RCC 7860 (cell line): ENCODE measurements at regions not wholly inside any gene's neighbourhood (a gene's known extent, or its start where the extent isn't known, plus 50 kb on each side); places are given as distances from the start of the nearest gene placed in this dataset.

Experiments used
- DNase-seq: peaks from one replicate; pipeline ENCODE4 v3.0.0-alpha.2; 2015; ENCODE audit warnings: low spot score
- FAIRE-seq: peaks from 2 replicates; lab custom pipeline; 2012; peaks lifted over from hg19 to GRCh38; lab: Jason Lieb, UNC

GRCh38 chr10:105950410-105950809 is 1214.1 kb downstream of the SORCS1 start:
- DNase-seq (peak; percentile 16), FAIRE-seq (no peak)

GRCh38 chr10:105949721-105950120 is 1214.8 kb downstream of the SORCS1 start:
- DNase-seq (no peak), FAIRE-seq (no peak)

- FAIRE-seq (no peak), DNase-seq (no peak)
These were observed 1239.3 kb downstream of the SORCS1 start for GRCh38 chr10:105925045-105925785.

GRCh38 chr10:105921348-105921747 is 1243.2 kb downstream of the SORCS1 start:
- FAIRE-seq = no peak
- DNase-seq = no peak

DNA sequence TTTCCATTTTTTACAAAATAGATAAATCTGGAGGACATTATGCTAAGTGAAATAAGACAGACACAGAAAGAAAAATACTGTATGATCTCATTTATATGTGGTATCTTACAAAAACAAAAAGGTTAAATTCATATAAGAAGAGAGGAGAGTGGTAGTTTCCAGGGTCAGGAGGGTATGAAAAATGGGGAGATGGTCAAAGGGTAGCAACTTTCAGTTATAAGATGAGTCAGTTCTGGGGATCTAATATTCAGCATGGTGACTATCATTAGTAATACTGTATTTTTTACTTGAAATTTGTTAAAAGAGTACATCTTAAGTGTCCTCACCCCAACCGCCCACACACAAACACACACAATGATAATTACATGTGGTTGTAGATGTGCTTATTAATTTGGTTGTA is 1250.1 kb downstream of the SORCS1 start:
- DNase-seq (no peak), FAIRE-seq (no peak)

GRCh38 chr10:105908701-105909100 is 1255.8 kb downstream of the SORCS1 start:
- DNase-seq (no peak), FAIRE-seq (no peak)

- FAIRE-seq = no peak
- no peak for DNase-seq
These were observed 1244.4 kb downstream of the SORCS3 start for GRCh38 chr10:105885495-105885894.

GRCh38 chr10:105879401-105879800 is 1238.3 kb downstream of the SORCS3 start:
- DNase-seq (no peak), FAIRE-seq (no peak)

GRCh38 chr10:105875050-105875449 is 1234.0 kb downstream of the SORCS3 start:
- DNase-seq (no peak), FAIRE-seq (no peak)

DNA sequence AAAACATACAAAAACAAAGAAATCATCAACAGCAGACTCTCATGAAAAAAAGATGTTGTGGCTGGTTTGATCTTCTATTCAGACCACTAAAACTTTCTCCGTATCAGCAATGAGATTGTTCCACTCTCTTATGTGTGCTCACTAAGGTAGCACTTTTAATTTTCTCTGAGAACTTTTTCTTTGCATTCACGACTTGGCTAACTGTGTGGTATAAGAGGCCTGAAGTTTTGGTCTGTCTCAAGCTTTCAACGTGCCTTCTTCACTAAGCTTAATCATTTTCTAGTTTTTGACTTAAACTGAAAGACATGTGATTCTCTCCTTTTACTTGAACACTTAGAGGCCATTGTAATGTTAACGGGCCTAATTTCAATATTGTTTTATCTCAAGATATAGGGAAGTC is 1231.6 kb downstream of the SORCS3 start:
- no peak for FAIRE-seq
- no peak for DNase-seq

DNA sequence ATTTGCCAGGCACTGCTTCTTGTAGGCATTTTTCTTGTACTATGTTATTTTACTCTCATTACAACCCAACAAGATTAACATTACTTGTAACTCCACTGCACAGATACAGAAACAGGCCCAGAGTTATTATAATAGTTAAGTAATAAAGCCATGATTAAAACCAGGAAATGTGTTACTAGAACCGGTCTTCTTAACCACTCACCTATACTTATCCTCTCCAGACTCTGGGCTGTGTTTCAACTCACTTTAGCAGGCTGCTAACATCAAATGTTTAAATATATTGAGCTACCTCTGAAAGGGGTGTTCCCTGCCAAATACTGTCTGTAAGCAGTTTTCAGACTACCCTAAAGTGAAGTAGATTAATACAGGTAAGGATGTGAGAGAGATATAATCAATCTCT is 1227.8 kb downstream of the SORCS3 start:
- FAIRE-seq (no peak), DNase-seq (no peak)

DNA sequence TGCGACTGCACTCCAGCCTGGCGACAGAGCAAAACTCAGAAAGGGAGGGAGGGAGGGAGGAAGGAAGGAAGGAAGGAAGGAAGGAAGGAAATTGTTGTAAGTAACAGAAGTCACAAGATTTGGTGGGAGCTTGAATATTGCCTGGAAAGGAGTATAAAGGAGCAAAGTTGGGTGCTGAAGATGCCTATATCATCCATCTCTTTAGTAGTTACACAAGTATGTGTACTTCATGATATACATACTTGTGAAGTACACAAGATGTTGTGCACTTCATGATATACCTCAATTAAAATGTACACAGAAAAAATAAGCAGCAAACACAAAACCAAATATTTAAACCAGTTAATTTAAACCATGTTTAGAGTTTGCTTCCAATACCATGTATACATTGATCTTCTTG is 1223.8 kb downstream of the SORCS3 start:
- no peak for DNase-seq
- no peak for FAIRE-seq

DNA sequence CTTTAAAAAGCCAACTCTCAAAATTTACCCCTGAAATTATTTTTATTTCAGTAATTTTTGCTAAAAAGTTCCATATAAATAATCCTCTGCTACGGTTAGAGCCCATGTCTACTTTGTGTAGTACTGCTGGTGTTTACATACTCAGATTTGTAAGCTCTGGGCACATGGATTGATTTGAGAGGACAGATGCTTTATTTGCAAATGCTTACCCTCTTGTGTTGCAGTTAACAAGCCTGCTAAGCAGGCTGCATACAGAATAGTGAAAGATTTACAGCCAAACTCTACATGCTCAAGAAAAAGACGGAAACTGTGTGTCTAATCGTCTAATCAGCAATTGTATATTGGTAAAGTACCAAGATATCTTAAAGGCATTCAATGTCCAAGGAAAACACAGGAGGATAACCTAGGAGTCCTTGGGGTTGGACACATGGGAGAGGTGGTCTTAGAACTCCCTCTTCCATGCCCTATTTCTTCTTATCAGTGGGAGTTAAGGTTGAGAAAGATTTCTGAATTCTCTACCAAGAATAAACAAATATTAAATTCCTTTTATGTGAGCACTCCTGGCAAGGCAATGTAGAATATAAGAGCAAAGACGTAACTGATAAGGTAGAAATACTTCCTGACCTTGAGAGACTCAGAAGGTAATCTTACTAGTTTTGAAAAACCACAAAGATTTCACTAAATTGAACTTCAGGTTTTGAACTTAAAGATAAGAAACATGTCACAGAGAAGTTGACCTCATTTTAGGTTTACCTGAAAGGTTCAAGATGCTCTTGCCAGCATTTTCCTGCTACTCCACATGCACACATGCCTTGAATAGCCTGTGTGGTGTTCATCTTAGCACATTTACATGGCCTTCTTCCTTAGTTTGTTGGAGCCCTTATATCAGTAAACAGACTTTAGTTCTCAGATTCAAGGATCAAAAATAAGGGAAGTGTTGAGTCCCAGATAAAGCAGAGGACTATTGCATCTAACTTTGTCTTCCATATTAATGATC is 1216.5 kb downstream of the SORCS3 start:
- FAIRE-seq = no peak

GRCh38 chr10:105855791-105856190 is 1214.7 kb downstream of the SORCS3 start:
- FAIRE-seq = no peak
- DNase-seq = no peak

More for the DNA sequence above, 1216.5 kb downstream of the SORCS3 start:
- DNase-seq = no peak

- no peak for DNase-seq
- no peak for FAIRE-seq
These were observed 1203.8 kb downstream of the SORCS3 start for GRCh38 chr10:105844676-105845570.

GRCh38 chr10:105844241-105844640 is 1203.2 kb downstream of the SORCS3 start:
- FAIRE-seq (no peak), DNase-seq (no peak)

DNA sequence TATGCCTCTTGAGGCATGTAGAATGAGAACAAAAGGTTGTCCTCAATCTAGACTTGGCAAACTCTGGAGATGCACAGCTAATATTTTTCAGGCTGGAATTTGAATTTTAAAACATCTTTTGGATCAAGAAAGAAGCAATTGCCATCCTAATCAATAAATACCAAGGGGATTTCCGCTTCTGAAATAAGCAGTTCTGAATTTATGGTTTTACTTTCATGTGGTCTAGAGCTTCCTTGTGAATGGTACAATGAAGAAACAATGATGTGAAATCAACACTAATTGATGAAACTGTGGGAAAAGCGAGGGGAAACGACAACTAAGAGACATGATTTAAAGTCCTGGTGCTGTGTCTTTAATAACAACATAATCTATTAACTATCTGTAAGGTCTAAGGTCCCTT is 1202.7 kb downstream of the SORCS3 start:
- FAIRE-seq (no peak), DNase-seq (no peak)

- FAIRE-seq = no peak
- DNase-seq = no peak
These were observed 1199.2 kb downstream of the SORCS3 start for GRCh38 chr10:105840288-105840770.

DNA sequence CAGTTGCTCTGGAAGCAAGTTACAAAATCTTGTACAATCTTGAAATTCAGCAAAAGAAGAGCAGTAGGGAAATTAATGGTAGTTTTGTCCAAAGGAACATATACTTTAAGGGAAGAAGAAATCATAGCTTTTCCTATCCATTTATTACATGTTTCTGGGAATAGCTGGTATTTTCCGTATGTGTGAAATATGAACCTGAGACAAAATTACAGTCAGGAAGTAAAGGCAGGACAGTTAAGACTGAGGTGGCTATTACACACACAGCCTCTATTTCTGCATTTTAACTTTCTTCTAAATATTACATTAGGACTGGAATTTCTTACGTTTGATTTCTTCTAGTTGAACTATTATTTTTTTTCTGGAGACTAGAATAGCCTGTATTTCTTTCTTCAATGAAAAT is 1197.3 kb downstream of the SORCS3 start:
- DNase-seq (no peak), FAIRE-seq (no peak)

- peak; percentile 13 for DNase-seq
- FAIRE-seq = no peak
These were observed 1196.9 kb downstream of the SORCS3 start for GRCh38 chr10:105837951-105838350.
